Hepatic stellate cell (primary cell): ENCODE measurements at regions not wholly inside any gene's neighbourhood (a gene's known extent, or its start where the extent isn't known, plus 50 kb on each side); places are given as distances from the start of the nearest gene placed in this dataset.
"Not testable (repeated sequence)": the region's sequence is repeated elsewhere in the genome, so short reads cannot be mapped to it uniquely, and the experiment has no call there.

Source experiments
- DNase-seq: peaks from one replicate; pipeline ENCODE4 v3.0.0; 2011; ENCODE audit warnings: low spot score

DNA sequence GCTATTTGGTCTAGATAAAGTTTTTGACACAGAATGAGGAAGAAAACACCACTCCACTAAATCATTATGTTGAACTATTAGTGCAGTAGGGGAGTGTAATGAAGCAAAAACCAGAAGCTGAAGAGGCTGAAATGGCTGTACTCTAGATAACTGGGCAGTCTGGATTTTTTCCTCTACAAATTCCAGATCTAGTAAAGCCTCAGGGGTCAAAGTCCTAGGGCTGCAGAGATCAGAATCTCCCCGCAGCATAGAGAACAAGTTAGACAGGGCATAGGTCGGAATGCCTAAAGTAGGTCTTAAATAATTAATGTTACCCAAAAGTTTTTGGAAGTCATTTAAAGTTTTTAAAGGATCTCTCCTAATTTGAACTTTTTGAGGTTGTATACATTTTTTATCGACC, 180.9 kb downstream of the OTOP1 start:
- not testable (repeated sequence) for DNase-seq

DNA sequence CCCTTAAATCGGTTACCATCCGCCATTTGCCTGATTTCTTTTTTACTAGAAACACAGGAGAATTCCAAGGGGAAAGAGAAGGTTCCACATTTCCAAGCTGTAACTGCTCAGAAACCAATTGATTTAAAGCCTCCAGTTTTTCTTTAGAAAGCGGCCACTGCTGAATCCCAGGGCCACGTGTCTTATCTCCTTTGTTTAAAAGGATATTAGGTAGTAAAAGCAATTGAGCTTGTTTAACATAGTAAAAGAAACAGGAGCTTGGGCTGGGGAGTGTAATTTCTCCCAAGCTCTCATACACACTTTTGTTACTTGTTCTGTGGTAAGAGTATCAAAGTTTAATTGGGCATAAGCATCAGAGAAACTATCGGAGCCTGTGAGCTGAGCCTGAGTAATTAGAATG, 180.0 kb downstream of the OTOP1 start:
- DNase-seq, result not testable (repeated sequence)

DNA sequence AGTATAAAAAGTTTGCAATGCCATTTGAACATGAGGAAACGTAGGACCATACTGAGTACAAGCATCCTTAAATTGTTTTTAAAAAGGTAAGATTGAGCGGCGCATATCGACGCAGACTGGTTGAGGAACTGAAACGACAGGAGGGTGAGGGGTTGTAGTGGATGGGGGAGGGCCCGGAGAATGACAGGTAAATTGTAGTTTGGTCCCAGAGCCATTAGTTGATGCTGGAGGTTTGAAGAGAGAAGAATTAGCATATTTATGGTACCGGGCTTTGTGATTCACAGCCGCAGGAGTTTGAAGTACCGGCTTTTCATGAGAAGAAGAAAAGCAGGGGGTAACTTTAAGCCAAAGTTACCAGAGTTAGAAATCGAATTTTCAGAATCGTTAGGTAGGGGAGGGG, 179.5 kb downstream of the OTOP1 start:
- not testable (repeated sequence) for DNase-seq

DNA sequence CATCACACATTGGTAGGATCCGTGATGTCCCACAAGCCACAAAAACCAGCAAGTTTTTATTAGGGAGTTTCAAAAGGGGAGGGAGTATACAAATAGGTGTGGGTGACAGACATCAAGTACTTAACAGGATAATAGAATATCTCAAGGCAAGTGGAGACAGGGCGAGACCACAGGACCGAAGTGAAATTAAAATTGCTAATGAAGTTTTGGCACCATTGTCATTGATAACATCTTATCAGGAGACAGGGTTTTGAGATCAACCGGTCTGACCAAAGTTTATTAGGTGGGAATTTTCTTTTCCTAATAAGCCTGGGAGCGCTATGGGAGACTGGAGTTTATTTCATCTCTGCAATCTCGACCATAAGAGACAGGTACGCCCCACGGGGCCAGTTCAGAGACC, 178.5 kb downstream of the OTOP1 start:
- not testable (repeated sequence) for DNase-seq

DNA sequence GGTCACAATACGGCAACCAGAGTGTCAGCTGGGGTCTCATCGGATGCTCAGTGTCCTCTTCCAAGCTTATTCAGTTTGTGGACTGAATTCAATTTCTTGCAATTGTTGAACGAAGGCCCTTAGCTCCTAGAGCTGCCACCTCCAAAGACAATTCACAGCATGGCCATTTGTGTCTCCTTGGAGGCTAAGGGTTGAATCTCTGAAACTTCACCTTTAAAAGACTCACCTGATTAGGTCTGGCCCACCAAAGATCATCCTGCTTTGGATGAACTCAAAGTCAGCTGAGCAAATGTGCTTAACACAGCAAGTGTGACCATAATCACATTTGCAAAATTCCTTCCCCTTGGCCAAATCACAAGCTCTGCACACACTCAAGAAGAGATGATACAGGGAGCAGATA, 175.9 kb downstream of the OTOP1 start:
- not testable (repeated sequence) for DNase-seq

DNA sequence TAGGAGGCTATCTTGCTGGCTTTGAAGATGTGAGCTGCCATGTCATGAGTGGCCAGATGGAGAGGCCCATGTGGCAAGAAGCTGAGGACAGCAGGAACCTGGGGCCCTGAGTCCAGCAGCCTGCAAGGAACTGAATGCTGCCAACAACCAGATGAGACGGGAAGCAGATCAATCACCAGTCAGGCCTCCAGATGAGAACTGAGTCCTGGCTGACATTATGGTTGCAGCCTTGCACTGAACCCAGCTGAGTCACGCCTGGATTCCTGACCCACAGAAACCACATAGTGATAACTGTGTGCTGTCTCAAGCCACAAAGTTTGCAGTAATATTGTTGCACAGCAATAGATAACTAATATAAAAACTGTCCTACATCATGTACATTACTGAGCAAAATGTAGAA, 173.8 kb downstream of the OTOP1 start:
- not testable (repeated sequence) for DNase-seq

DNA sequence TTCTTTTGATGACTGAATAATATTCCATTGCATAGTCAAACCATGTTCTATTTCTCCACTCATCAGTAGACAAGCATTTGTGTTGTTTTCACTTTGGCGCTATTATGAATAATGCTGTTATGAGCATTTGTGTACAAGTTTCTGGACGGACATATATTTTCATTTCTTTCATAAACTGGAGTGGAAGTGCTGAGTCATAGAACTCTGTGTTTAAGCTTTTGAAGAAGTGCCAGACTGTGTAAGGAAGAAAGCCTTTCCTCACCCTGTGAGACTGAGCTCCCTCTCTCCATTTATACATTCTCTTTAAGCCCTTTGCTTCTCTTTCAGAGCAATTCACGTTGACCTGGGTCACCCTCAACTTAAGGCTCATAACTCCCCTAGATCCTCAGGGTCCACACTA, 169.5 kb downstream of the OTOP1 start:
- not testable (repeated sequence) for DNase-seq

DNA sequence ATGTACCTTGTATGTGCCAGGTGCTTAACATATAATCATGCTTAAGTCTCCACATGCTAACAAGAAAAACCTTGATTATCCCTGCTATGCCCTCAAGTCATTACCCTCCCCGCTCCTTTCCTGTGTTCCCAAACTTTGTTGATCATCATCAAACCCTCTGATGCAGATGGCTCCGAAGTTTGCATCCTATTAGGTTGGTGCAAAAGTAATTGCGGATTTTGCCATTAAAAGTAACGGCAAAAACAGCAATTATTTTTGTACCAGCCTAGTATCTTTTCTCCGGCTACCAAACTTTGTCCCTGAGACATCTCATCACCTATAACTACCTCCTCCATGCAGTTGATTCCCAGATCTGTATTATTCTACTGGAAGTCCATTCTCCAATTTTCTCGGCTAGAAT, 142.6 kb downstream of the OTOP1 start:
- not testable (repeated sequence) for DNase-seq

DNA sequence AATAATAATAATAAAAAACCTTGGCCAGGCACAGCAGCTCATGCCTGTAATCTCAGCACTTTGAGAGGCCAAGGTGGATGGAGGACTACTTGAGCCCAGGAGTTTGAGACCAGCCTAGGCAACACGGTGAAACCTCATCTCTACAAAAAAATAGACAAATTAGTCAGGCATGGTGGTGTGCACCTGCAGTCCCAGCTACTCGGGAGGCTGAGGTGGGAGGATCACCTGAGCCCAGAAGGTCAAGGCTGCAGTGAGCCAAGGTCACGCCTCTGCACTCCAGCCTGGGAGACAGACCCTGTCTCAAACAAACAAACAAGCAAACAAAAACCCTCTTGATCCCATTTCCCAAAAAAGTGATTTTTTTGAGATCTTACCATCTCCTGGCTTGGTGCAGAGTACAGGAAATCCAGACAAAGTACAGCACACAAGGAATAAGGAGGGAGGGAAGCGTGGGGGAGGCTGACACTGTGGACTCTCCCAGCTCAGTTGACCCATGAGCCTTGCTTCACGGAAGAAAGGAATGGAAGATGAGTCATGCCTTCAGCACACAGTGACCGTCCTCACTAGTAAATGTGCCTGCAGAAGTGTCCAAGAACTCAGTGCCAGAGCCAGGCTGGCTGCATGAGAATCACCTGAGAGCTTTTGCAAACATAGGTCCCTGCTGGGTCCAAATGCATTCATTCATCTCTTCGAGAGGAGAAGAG, 136.9 kb downstream of the OTOP1 start:
- DNase-seq, result not testable (repeated sequence)

DNA sequence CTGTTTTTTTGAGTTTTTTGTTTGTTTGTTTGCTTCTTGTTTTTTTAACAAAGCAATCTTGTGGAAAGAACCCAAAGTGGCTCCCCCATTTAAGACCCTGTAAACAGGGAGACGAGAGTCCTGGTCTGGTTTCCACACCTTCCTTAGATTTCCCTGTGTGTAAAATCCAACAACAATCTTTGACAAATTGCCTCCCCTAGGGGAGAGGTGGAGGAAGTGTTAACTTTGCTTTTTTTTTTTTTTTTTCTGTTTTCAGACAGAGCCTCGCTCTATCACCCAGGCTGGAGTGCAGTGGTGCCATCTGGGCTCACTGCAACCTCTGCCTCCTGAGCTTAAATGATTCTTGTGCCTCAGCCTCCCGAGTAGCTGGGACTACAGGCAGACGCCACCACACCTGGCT, 136.0 kb downstream of the OTOP1 start:
- DNase-seq, result not testable (repeated sequence)

DNA sequence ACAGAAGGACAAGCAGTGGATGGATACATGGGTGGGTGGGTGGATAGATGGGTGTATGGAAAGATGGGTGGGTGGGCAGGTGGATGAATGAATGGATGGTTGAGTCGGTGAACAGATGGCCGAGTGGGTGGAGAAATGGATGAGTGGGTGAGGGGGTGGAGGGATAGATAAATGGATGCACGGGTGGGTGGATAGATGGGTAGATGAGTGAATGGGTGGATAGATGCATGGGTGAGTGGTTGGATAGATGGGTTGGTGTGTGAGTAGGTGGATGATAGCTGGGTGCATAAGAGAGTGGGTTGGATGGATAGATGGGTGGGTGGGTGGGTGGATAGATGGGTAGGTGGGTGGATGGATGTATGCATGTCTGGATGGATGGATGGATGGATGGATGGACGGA, 134.6 kb downstream of the OTOP1 start:
- not testable (repeated sequence) for DNase-seq

DNA sequence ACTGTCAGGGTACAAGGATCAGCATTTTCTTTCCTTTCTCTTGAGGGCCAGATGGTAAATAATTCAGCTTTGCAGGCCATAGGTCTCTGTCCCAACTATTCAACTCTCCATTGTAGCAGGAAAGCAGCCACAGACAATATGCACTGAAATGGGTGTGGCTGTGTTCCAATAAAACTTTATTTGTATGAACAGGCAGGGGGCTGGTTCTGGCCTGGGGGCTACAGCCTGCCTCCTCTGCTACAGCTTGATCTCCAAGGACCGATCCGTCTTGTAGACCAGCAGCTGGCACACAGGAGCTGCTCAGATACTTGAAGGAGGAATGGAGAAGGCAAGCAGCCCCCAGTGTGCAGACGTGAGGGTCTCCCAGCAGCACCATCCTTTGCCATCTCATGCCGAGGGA, 127.1 kb downstream of the OTOP1 start:
- DNase-seq, result not testable (repeated sequence)

DNA sequence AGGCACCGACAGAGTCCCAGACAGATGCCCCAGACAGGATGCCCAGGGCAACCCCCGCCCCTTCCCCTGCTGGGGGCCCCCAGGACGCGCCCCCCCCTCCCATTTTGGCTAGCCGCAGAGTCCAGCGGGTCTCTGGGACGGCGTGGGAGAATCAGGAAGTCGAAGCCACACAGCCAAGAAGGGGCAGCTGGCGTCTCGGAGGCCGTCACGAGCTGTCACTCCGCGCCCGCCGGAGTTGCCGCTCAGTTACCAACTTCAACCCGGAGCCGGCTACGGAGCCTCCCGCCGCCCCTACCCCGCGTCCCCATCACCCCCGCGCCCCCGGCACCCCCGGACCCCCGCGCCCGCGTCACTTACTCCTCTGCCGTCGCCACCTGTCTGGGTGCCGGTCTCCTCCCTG, 119.8 kb downstream of the OTOP1 start:
- not testable (repeated sequence) for DNase-seq

DNA sequence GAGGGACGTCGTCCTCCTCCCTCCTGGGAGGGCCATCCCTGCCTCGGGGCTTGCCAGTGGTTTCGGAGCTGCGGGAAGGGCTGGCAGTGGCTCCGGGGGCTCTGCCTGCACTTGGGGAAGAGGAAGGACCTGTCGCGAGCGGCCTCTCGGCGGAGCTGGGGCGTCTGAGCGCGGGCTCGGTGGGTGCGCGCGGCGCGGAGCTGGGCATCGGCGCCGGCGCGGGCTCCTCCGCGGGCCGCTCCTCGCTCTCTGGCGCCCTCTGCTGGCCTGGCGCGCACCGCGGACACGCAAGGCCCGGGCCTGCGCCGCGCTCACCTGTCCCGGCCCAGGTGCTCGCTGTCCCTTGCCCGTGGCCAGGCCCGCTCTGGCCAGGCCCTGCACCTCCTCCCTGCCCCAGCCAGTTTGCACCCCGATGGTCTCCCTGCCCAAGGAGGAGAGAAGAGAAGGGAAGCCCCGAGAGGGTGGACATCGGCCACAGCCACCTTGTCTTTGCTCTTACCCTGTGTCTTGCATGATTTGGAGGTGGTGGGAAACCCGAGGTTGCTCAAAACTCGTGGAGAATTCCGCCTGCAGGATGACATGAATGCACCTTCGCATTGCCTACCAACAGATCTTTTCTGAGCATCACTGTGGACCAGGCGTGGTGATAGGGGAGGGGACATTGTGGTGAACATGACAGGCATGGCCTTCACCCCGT, 119.2 kb downstream of the OTOP1 start:
- peak; percentile 59 for DNase-seq

DNA sequence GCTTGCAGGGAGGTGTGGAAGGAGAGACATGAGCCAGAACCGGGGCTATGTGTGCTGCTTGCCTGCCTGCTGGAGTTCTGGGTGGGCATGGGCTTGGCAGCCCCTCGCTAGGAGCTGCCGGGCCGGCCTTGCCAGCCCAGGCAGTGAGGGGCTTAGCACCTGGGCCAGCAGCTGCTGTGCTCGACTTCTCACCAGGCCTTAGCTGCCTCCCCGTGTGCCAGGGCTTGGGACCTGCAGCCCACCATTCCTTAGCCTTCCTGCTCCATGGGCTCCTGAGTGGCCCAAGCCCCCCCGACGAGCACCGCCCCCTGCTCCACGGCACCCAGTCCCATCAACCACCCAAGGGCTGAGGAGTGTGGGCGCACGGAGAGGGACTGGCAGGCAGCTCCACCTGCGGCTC, 111.3 kb downstream of the OTOP1 start:
- DNase-seq, result not testable (repeated sequence)

DNA sequence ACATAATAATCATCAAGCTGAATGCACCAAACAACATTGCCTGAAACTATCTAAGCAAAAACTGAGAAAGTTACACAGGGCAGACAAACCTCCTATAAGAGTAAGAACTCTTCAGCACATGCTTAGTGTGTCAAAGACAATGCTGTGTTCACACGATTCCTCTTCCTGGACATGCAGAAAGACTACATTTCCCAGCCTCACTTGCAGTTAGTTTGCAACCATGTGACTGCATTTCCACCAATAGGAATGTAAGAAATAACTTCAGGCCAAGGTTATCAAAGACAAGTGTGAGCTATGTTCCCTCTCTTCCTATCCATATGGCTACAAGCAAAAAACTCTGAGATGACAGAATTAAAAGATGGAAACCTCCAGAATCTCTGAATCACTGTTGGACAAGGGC, 109.8 kb downstream of the OTOP1 start:
- DNase-seq, result not testable (repeated sequence)

DNA sequence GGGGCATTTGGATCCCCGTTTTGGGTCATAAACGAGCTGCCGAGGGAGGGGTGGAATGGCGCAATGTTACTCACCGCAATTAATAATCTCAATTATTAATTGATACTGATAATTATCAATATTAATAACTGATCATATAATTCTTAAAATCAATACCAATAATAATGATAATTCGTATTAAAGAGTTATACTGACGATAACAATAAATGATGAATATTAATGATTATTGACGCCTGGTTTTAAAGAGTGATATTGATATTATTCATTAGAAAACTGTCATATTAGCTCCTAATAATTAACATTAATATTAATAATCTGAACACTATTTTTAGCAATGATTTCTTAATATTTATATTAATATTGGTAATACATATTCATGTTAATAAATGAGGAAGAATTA, 92.4 kb downstream of the OTOP1 start:
- not testable (repeated sequence) for DNase-seq

DNA sequence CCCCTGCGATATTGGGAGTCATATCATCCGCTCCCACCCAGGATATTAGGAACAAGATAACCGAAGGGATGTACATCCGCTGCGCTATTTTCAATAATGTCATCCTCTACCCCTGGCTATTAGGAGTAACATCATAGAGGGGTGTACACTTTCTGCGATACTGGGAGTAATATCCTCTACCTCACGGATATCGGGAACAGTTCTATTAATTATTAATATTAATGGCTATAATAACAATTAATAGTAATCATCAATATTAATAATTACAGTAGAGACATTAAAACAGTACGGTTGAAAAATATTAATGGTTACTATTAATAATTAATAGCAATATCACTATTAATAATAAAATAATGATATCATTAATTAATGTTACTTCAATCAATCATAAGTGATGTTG, 90.1 kb downstream of the OTOP1 start:
- DNase-seq, result not testable (repeated sequence)
